Loucy (cell line): ENCODE measurements at regions not wholly inside any gene's neighbourhood (a gene's known extent, or its start where the extent isn't known, plus 50 kb on each side); places are given as distances from the start of the nearest gene placed in this dataset.

Source experiments
- EZH2phosphoT487 ChIP-seq: fragments of 200-600 bp; IDR thresholded peaks from 2 replicates; pipeline ENCODE4 v1.6.1; 2018; ENCODE audit warnings: antibody characterized with exemption, mild to moderate bottlenecking, moderate library complexity, borderline replicate concordance
- TF ChIP-seq, protein P1 (sequence below): fragments of 200-600 bp; sonication (generic); conservative IDR thresholded peaks from 2 replicates; pipeline ENCODE4 v1.5.1; 2014; ENCODE audit warnings: mild to moderate bottlenecking, antibody characterized with exemption, low read length

GRCh38 chr20:20969701-20970280 lies 136.4 kb downstream of the LINC00237 start:
- TF ChIP-seq, protein P1, sequence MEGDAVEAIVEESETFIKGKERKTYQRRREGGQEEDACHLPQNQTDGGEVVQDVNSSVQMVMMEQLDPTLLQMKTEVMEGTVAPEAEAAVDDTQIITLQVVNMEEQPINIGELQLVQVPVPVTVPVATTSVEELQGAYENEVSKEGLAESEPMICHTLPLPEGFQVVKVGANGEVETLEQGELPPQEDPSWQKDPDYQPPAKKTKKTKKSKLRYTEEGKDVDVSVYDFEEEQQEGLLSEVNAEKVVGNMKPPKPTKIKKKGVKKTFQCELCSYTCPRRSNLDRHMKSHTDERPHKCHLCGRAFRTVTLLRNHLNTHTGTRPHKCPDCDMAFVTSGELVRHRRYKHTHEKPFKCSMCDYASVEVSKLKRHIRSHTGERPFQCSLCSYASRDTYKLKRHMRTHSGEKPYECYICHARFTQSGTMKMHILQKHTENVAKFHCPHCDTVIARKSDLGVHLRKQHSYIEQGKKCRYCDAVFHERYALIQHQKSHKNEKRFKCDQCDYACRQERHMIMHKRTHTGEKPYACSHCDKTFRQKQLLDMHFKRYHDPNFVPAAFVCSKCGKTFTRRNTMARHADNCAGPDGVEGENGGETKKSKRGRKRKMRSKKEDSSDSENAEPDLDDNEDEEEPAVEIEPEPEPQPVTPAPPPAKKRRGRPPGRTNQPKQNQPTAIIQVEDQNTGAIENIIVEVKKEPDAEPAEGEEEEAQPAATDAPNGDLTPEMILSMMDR = no peak
- no peak for TF ChIP-seq EZH2phosphoT487
